ENCODE measurements at regions not wholly inside any gene's neighbourhood (a gene's known extent, or its start where the extent isn't known, plus 50 kb on each side); places are given as distances from the start of the nearest gene placed in this dataset.

- POLR2A ChIA-PET: no interaction called here
- CTCF ChIA-PET: no interaction called here
- Histone ChIP-seq H3K4me3 (ENCODE audit: low read depth, low read length) (no peak overlapping the region), H3K27ac (ENCODE audit: extremely low read depth, low read depth, low read length) (no peak overlapping the region), H3K4me1 (ENCODE audit: control insufficient read depth, insufficient read depth, low read length) (no peaks in the 10 kb centered on the region), H3K9me3 (ENCODE audit: control insufficient read depth, insufficient read depth, low read depth, low read length) (no peaks in the 10 kb centered on the region), H3K36me3 (ENCODE audit: control insufficient read depth in 2 of 2, insufficient read depth in 1 of 2, low read length in 2 of 2) (no peaks in the 10 kb centered on the region)
- TF ChIP-seq ZSCAN18 (tag by site-specific recombination; IDR thresholded peaks at IDR 0.05): no peak
- TF ChIP-seq ZNF585B (tag by site-specific recombination; IDR thresholded peaks at IDR 0.05): no peak
- no peak for TF ChIP-seq ZBTB10 (tag by site-specific recombination; IDR thresholded peaks at IDR 0.05)
- TF ChIP-seq ZNF416 (tag by site-specific recombination; IDR thresholded peaks at IDR 0.05): no peak
- no peak for TF ChIP-seq ZNF202 (tag by site-specific recombination; IDR thresholded peaks at IDR 0.05; ENCODE audit: borderline replicate concordance)
- no peak for TF ChIP-seq ZNF223 (tag by site-specific recombination; IDR thresholded peaks at IDR 0.05)
- TF ChIP-seq ZBTB6 (tag by site-specific recombination; IDR thresholded peaks at IDR 0.05): no peak
- no peak for TF ChIP-seq CTCF (tag by site-specific recombination; IDR thresholded peaks at IDR 0.05)
- TF ChIP-seq ZNF560 (tag by site-specific recombination; IDR thresholded peaks at IDR 0.05; ENCODE audit: borderline replicate concordance): no peak
- no peak for TF ChIP-seq TSHZ1 (tag by site-specific recombination; IDR thresholded peaks at IDR 0.05; ENCODE audit: borderline replicate concordance)
- no peak for TF ChIP-seq OVOL3 (tag by site-specific recombination; IDR thresholded peaks at IDR 0.05)
These were observed 236.4 kb downstream of the HS3ST3A1 start for GRCh38 chr17:13365331-13365730.

GRCh38 chr17:13363771-13364170, 238.0 kb downstream of the HS3ST3A1 start:
- ChIA-PET POLR2A (no interaction called here), CTCF (interaction anchor here (0.6 to 0.7 kb wide), 2 partner anchors 11 to 249 kb away, joined by 3 to 4 read pairs; no protein-coding TSS in a partner anchor)
- H3K4me1 ChIP-seq (ENCODE audit: control insufficient read depth, insufficient read depth, low read length): no peaks in the 10 kb centered on the region
- no peaks in the 10 kb centered on the region for H3K36me3 ChIP-seq (ENCODE audit: control insufficient read depth in 2 of 2, insufficient read depth in 1 of 2, low read length in 2 of 2)
- no peak for TF ChIP-seq ZNF660 (tag by site-specific recombination; IDR thresholded peaks at IDR 0.05)
- no peak for TF ChIP-seq ZNF175 (tag by site-specific recombination; IDR thresholded peaks at IDR 0.05)
- TF ChIP-seq SALL2 (tag by site-specific recombination; IDR thresholded peaks at IDR 0.05; ENCODE audit: borderline replicate concordance): no peak
- TF ChIP-seq EGR2 (tag by site-specific recombination; IDR thresholded peaks at IDR 0.05; ENCODE audit: low read depth): no peak
- TF ChIP-seq ZFP37 (tag by site-specific recombination; IDR thresholded peaks at IDR 0.05): no peak
- TF ChIP-seq ZNF558 (tag by site-specific recombination; IDR thresholded peaks at IDR 0.05): no peak
- TF ChIP-seq ZNF157 (tag by site-specific recombination; IDR thresholded peaks at IDR 0.05): no peak
- TF ChIP-seq MEIS1 (CRISPR knock-in tag; IDR thresholded peaks at IDR 0.05; ENCODE audit: borderline replicate concordance): no peak
- no peak for TF ChIP-seq ZNF138 (tag by site-specific recombination; IDR thresholded peaks at IDR 0.05; ENCODE audit: borderline replicate concordance)
- H3K4me3 ChIP-seq (ENCODE audit: low read depth, low read length): no peak overlapping the region
- no peaks in the 10 kb centered on the region for H3K9me3 ChIP-seq (ENCODE audit: control insufficient read depth, insufficient read depth, low read depth, low read length)
- H3K27ac ChIP-seq (ENCODE audit: extremely low read depth, low read depth, low read length): no peak overlapping the region
